Esophagus (tissue), 2 donors: ENCODE measurements at regions not wholly inside any gene's neighbourhood (a gene's known extent, or its start where the extent isn't known, plus 50 kb on each side); places are given as distances from the start of the nearest gene placed in this dataset.
"Not testable (repeated sequence)": the region's sequence is repeated elsewhere in the genome, so short reads cannot be mapped to it uniquely, and the experiment has no call there.

ENCODE experiments used
- H3K27ac ChIP-seq, 2 donors: one replicate each; pipeline ENCODE4 v1.5.1; 2013; ENCODE audit warnings: low read depth in 2 of 2, mild to moderate bottlenecking in 2 of 2, inconsistent platforms in 1 of 2, low read length in 1 of 2, moderate library complexity in 1 of 2
- H3K27me3 ChIP-seq, 2 donors: one replicate each; pipeline ENCODE4 v1.6.1; 2013; ENCODE audit warnings: low read length in 2 of 2, control low read depth in 1 of 2, mild to moderate bottlenecking in 1 of 2; ENCODE audit not compliant: insufficient read depth in 2 of 2, control insufficient read depth in 1 of 2
- H3K36me3 ChIP-seq, 2 donors: one replicate each; pipeline ENCODE4 v1.6.1; 2013; ENCODE audit warnings: low read length in 1 of 2; ENCODE audit not compliant: control insufficient read depth in 2 of 2, insufficient read depth in 2 of 2
- H3K4me1 ChIP-seq, 2 donors: one replicate each; pipeline ENCODE4 v1.6.1; 2013; ENCODE audit warnings: low read length in 1 of 2; ENCODE audit not compliant: control insufficient read depth in 2 of 2, insufficient read depth in 2 of 2
- H3K4me3 ChIP-seq, 2 donors: one replicate each; pipeline ENCODE4 v1.5.1; 2013; ENCODE audit warnings: low read length in 2 of 2, mild to moderate bottlenecking in 2 of 2, low read depth in 1 of 2, moderate library complexity in 1 of 2
- H3K9me3 ChIP-seq, 2 donors: one replicate each; pipeline ENCODE4 v1.6.1; 2013; ENCODE audit warnings: mild to moderate bottlenecking in 2 of 2, low read depth in 1 of 2, low read length in 1 of 2, moderate library complexity in 1 of 2; ENCODE audit not compliant: control insufficient read depth in 2 of 2, insufficient read depth in 1 of 2
- WGBS, 2 donors: extraction: QIAGEN DNeasy Blood & Tissue Kit; methylation state at CpG; one replicate each; pipeline ENCODE4 v1.1.7; 2013; 5-methylcytosine and 5-hydroxymethylcytosine counted together
- donor health status: healthy with polysubstance abuse.
- donor health status: Bipolar disorder and iron deficiency.

DNA sequence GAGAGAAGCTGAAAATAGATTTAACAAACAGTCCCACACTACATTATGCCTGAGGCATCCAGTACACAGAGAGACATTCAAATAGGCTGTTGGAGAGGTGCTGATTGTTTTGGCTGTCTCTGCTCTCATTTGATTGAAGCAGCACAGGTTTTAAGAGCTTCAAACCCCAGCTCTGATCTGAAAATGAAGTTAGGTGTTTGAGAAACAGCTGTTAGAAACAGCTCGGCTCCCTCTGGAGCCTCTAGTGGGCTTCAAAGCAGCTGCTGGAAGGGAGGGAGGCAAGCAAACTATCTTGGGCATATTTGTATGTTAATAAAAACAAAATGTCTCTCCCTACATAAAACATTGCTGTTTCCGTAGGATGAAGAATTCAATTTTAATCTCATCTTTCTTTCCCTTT lies 607.3 kb upstream of the GOT2 start:
- peaks cover 0 to 3% of the 10 kb centered on the region in 2 donors for H3K9me3 ChIP-seq
- H3K27me3 ChIP-seq = no peaks in the 10 kb centered on the region
- H3K4me3 ChIP-seq = no peak overlapping the region
- WGBS, 2 donors = 31 to 36% methylated on average over 2 of the region's 2 CpGs
- H3K4me1 ChIP-seq = no peaks in the 10 kb centered on the region
- H3K27ac ChIP-seq = no peak overlapping the region
- H3K36me3 ChIP-seq = no peaks in the 10 kb centered on the region

DNA sequence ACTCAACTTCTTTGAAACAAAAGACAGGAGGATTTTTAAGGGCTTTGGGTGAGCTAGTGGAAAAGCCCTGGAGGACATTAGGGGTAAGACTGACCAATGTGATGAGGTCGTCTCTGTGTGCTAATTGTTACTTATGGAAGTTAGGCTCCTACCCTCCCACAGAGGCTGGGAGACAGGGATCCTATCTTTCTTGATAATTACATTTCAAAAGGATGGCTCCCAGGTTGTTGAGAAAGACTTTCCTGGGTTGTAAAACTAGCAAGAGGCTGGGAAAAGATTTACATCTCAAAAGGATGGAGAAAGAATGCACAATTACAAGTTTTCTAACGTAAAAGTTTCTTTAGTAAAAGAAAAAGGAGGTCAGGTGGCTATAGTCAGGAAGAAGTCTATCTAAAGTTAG lies 605.8 kb upstream of the GOT2 start:
- no peaks in the 10 kb centered on the region for H3K27me3 ChIP-seq
- no peak overlapping the region for H3K27ac ChIP-seq
- no peaks in the 10 kb centered on the region for H3K36me3 ChIP-seq
- H3K4me3 ChIP-seq = no peak overlapping the region
- H3K9me3 ChIP-seq = peaks cover 0 to 3% of the 10 kb centered on the region in 2 donors
- 29 to 36% methylated on average over 2 of the region's 2 CpGs for WGBS, 2 donors
- no peaks in the 10 kb centered on the region for H3K4me1 ChIP-seq

DNA sequence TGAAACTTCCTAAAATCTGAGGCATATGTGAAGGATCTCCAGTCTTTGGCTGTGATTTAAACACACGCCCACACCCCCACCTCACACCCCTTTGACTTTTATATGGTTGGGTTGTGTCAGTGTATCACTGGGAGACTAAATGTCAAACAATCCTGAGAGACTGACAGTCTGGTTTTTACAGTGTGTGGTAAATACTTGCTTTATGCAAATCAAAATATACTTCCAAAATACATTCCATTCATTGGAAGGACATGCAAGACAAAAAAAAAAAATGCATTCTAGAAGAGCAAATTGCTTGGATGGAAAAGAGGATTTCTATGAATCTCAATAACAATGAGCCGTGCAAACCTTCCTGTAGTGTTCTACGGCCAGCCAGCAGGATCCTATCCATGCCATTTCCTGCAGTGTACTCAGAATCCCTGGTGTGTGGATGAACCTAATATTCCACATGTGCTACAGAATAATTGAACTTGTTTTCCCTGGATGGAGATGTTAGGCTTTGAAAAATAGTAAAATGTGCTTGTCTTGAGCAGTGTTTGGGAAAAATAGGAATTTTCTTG lies 602.1 kb upstream of the GOT2 start:
- Histone ChIP-seq H3K27me3 (no peaks in the 10 kb centered on the region), H3K9me3 (peaks cover 0 to 3% of the 10 kb centered on the region in 2 donors), H3K36me3 (no peaks in the 10 kb centered on the region), H3K4me3 (no peak overlapping the region), H3K27ac (no peak overlapping the region), H3K4me1 (no peaks in the 10 kb centered on the region)
- 64 to 70% methylated on average over 3 of the region's 3 CpGs for WGBS, 2 donors

DNA sequence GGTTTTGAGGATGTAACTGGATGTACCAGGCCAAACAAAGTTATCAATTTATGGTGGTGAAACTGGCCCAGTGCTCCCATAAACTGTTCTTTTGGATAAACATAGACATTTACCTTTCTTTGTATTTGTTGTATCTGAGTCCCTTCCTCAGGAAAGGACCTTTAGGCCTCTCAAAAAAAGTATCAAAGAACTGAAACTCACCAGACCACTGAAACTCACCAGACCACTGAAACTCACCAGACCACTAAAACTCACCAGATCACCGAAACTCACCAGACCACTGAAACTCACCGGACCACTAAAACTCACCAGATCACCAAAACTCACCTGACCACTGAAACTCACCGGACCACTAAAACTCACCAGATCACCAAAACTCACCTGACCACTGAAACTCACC lies 597.6 kb upstream of the GOT2 start:
- not testable (repeated sequence) for H3K4me3 ChIP-seq, H3K36me3 ChIP-seq, H3K4me1 ChIP-seq, H3K9me3 ChIP-seq, H3K27ac ChIP-seq, H3K27me3 ChIP-seq
- WGBS, 2 donors = 88 to 89% methylated on average over 3 of the region's 3 CpGs

DNA sequence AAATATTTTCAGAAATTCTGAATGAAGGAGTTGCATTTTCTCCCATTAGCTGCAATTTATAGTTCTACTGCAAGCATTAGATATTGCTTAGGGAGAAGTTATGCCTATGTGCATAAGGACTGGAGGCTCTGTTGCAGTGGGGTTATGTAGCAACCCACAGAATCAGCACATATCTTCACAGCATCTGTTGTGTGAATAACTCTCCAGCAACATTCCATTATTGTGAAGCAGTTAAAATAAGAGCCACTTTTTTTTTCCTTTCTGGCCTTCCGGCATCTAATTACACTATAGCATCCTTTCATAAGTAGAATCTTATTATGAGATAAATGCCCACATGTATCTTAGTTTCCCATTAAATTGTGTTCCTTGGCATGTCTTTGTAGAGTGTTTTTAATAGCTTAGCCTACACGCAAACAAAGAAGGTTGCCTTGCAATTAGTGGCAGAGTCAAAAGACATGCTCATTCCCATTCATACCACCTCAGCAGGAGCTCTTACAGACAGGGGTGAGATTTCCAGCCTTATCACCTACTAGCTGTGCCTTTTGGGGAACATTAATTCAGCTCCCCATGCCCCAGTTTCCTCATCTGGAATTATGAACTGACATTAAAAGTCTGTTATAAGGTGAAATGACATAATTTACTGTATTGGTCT lies 596.0 kb upstream of the GOT2 start:
- Histone ChIP-seq H3K9me3 (peaks cover 0 to 2% of the 10 kb centered on the region in 2 donors), H3K27ac (no peak overlapping the region), H3K36me3 (no peaks in the 10 kb centered on the region), H3K27me3 (no peaks in the 10 kb centered on the region), H3K4me1 (no peaks in the 10 kb centered on the region), H3K4me3 (no peak overlapping the region)
- WGBS, 2 donors = 74 to 86% methylated on average over 2 of the region's 2 CpGs

DNA sequence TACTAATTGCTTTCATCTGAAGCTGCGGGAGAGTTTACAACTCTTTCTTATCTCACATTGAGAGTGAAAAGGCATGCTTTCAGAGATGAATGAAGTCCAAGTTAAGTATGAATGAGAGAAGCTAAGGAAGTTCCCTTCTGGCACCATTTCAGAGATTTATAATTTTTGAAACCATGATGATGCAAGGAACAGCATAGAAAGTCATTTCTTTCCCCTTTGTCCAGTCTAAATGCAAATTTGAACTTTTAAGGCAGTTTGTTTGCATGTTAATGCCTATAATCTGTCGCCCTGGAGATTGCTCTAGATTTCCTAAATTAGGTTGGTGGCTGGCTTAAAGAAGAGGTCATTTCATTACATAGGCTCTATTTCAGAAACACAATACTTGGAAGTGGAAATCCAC lies 594.8 kb upstream of the GOT2 start:
- Histone ChIP-seq H3K4me1 (no peaks in the 10 kb centered on the region), H3K27me3 (no peaks in the 10 kb centered on the region), H3K4me3 (no peak overlapping the region), H3K36me3 (no peaks in the 10 kb centered on the region), H3K27ac (no peak overlapping the region), H3K9me3 (peaks cover 0 to 2% of the 10 kb centered on the region in 2 donors)
- WGBS, 2 donors = 63 to 73% methylated on average over 2 of the region's 2 CpGs

DNA sequence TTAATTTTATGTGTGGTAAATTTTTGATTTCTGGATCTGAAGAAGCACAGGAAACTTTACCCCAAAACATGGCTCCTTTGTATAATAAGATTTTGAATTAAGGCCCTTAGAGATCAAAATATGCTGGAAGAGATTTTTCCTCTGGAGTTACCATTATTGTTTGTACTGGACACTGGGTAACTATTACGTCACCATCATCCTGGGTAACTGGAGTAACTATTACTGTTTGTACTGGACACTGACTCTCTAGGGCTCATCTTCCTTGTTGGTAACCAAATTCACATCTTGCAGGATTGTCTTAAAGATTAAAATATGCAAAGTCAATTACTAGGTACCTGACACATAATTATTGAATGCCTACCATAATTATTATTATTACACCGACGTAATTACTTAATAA lies 593.8 kb upstream of the GOT2 start:
- no peaks in the 10 kb centered on the region for H3K4me1 ChIP-seq
- peaks cover 0 to 2% of the 10 kb centered on the region in 2 donors for H3K9me3 ChIP-seq
- WGBS, 2 donors = 92 to 95% methylated on average over 3 of the region's 3 CpGs

DNA sequence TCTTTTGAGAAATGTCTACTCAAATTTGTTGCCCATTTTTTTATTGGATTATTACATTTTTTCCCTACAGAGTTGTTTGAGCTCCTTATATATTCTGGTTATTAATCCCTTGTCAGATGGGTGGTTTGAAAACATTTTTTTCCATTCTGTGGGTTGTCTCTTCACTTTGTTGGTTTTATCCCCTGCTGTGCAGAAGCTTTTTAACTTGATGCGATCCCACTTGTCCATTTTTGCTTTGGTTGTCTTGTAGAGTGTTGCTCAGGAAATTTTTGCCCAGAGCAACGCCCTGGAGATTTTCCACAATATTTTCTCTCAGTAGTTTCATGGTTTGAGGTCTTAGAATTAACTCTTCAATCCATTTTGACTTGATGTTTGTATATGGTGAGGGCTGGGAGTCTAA lies 592.8 kb upstream of the GOT2 start:
- no peaks in the 10 kb centered on the region for H3K36me3 ChIP-seq
- H3K27me3 ChIP-seq = no peaks in the 10 kb centered on the region
- WGBS, 2 donors = 49 to 72% methylated on average over 2 of the region's 2 CpGs
- H3K4me1 ChIP-seq = no peaks in the 10 kb centered on the region
- H3K4me3 ChIP-seq = no peak overlapping the region
- H3K27ac ChIP-seq = no peak overlapping the region
- H3K9me3 ChIP-seq = peaks cover 0 to 2% of the 10 kb centered on the region in 2 donors

More for the DNA sequence above, 593.8 kb upstream of the GOT2 start:
- no peaks in the 10 kb centered on the region for H3K27me3 ChIP-seq
- no peak overlapping the region for H3K4me3 ChIP-seq
- H3K36me3 ChIP-seq = no peaks in the 10 kb centered on the region
- H3K27ac ChIP-seq = no peak overlapping the region

DNA sequence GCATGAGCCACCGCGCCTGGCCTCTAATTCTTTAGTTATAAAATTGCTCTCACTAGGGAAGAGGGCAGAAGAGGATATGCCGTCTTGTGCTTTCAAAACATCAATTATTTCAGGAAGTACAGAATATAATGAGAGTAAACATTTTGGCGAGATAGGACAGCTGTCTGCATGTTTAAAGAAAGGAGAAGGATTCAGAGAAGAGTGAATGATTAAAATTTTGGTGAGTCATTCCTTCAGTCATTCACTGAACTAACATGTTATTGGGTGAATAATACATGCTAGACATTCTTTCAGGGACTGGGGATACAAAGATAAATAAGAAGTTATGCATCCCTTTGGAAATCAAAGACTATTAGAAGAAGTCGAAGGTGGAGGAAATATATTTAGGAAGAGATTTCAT lies 590.3 kb upstream of the GOT2 start:
- Histone ChIP-seq H3K4me3 (no peak overlapping the region), H3K9me3 (peaks cover 0 to 2% of the 10 kb centered on the region in 2 donors), H3K4me1 (no peaks in the 10 kb centered on the region), H3K36me3 (no peaks in the 10 kb centered on the region), H3K27me3 (no peaks in the 10 kb centered on the region), H3K27ac (no peak overlapping the region)
- 42 to 51% methylated on average over 5 of the region's 5 CpGs for WGBS, 2 donors

DNA sequence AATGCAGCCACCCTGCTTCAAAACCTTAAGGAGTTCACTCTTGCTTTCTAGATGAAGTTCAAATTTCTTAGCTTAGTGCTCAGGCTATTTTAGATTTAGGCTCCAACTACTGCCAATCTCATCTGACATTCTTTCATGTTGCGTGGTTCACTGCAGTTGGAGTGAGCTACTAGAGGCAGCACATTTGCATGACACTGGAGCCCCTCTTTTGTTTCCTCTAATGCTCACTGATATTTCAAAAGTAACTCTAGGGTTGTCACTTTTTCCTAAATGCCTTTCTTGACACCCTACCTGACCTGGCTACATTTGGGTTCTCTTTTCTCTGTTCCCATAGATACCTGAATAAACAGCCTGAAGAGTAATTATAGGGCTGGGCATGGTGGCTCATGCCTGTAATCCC lies 586.5 kb upstream of the GOT2 start:
- 84 to 90% methylated on average over 1 of the region's 1 CpG for WGBS, 2 donors

More for the DNA sequence above, 586.5 kb upstream of the GOT2 start:
- Histone ChIP-seq H3K4me3 (no peak overlapping the region), H3K27me3 (no peaks in the 10 kb centered on the region), H3K36me3 (no peaks in the 10 kb centered on the region), H3K9me3 (no peaks in the 10 kb centered on the region), H3K27ac (no peak overlapping the region), H3K4me1 (no peaks in the 10 kb centered on the region)
